T-helper 22 cell (primary cell): ENCODE measurements at regions not wholly inside any gene's neighbourhood (a gene's known extent, or its start where the extent isn't known, plus 50 kb on each side); places are given as distances from the start of the nearest gene placed in this dataset.
"Not testable (repeated sequence)": the region's sequence is repeated elsewhere in the genome, so short reads cannot be mapped to it uniquely, and the experiment has no call there.

Experiments used
- DNase-seq: peaks from one replicate; pipeline ENCODE4 v3.0.0-alpha.2; 2020; ENCODE audit warnings: low read depth

- DNase-seq, result no peak
Measured at GRCh38 chr3:5035113-5035512, 55.9 kb downstream of the BHLHE40 start.

- DNase-seq, result no peak
Measured at GRCh38 chr3:5035692-5036391, 56.6 kb downstream of the BHLHE40 start.

GRCh38 chr3:5036392-5036766, 57.1 kb downstream of the BHLHE40 start:
- no peak for DNase-seq

- no peak for DNase-seq
Measured at GRCh38 chr3:5036858-5037257, 57.6 kb downstream of the BHLHE40 start.

GRCh38 chr3:5039585-5039984, 60.3 kb downstream of the BHLHE40 start:
- DNase-seq, result no peak

- DNase-seq, result no peak
Measured at GRCh38 chr3:5041315-5041714, 62.1 kb downstream of the BHLHE40 start.

GRCh38 chr3:5045961-5046360, 66.7 kb downstream of the BHLHE40 start:
- no peak for DNase-seq

- no peak for DNase-seq
Measured at GRCh38 chr3:5047764-5048419, 68.7 kb downstream of the BHLHE40 start.

GRCh38 chr3:5051772-5052171, 70.3 kb upstream of the ARL8B start:
- DNase-seq, result no peak

GRCh38 chr3:5052247-5052646, 69.8 kb upstream of the ARL8B start:
- DNase-seq, result no peak

- DNase-seq, result no peak
Measured at GRCh38 chr3:5053021-5053831, 68.9 kb upstream of the ARL8B start.

GRCh38 chr3:5054098-5054497, 68.0 kb upstream of the ARL8B start:
- DNase-seq, result no peak

- not testable (repeated sequence) for DNase-seq
Measured at GRCh38 chr3:5054579-5054978, 67.5 kb upstream of the ARL8B start.

- DNase-seq, result no peak
Measured at GRCh38 chr3:5055357-5056110, 66.6 kb upstream of the ARL8B start.

GRCh38 chr3:5056111-5056391, 66.0 kb upstream of the ARL8B start:
- DNase-seq, result no peak

GRCh38 chr3:5057272-5057671, 64.8 kb upstream of the ARL8B start:
- DNase-seq, result no peak

- DNase-seq, result peak; percentile 38
Measured at GRCh38 chr3:5057857-5058324, 64.2 kb upstream of the ARL8B start.

GRCh38 chr3:5058471-5058951, 63.6 kb upstream of the ARL8B start:
- DNase-seq, result no peak

- no peak for DNase-seq
Measured at GRCh38 chr3:5059782-5060181, 62.3 kb upstream of the ARL8B start.

- no peak for DNase-seq
Measured at GRCh38 chr3:5061218-5061569, 60.9 kb upstream of the ARL8B start.

GRCh38 chr3:5063724-5064123, 58.4 kb upstream of the ARL8B start:
- DNase-seq, result no peak

GRCh38 chr3:5068531-5069050, 53.5 kb upstream of the ARL8B start:
- DNase-seq, result no peak
